KOPT-K1 (cell line): ENCODE measurements at regions not wholly inside any gene's neighbourhood (a gene's known extent, or its start where the extent isn't known, plus 50 kb on each side); places are given as distances from the start of the nearest gene placed in this dataset.
"Not testable (repeated sequence)": the region's sequence is repeated elsewhere in the genome, so short reads cannot be mapped to it uniquely, and the experiment has no call there.

Experiments used
- H3K27ac ChIP-seq: fragments of 200-600 bp; sonication (generic); 2 replicates; pipeline ENCODE4 v1.5.1; 2016; ENCODE audit warnings: antibody characterized with exemption, mild to moderate bottlenecking, low read depth, low read length; ENCODE audit not compliant: poor library complexity, severe bottlenecking
- H3K36me3 ChIP-seq: fragments of 200-600 bp; sonication (generic); 2 replicates; pipeline ENCODE4 v1.5.1; 2017; ENCODE audit warnings: antibody characterized with exemption, mild to moderate bottlenecking, low read length, moderate library complexity; ENCODE audit not compliant: insufficient read depth
- H3K9me3 ChIP-seq: fragments of 200-600 bp; sonication (generic); 2 replicates; pipeline ENCODE4 v1.5.1; 2017; ENCODE audit warnings: antibody characterized with exemption, low read length, mild to moderate bottlenecking; ENCODE audit not compliant: insufficient read depth, poor library complexity, severe bottlenecking

GRCh38 chr12:131221061-131221956 lies 267.6 kb downstream of the ADGRD1 start:
- Histone ChIP-seq H3K9me3 (no peaks in the 10 kb centered on the region), H3K36me3 (no peaks in the 10 kb centered on the region), H3K27ac (no peak overlapping the region)

- Histone ChIP-seq H3K27ac (no peak overlapping the region), H3K9me3 (no peaks in the 10 kb centered on the region), H3K36me3 (no peaks in the 10 kb centered on the region)
Measured at GRCh38 chr12:131221957-131222328, 268.2 kb downstream of the ADGRD1 start.

- H3K36me3 ChIP-seq, result no peaks in the 10 kb centered on the region
- no peak overlapping the region for H3K27ac ChIP-seq
- no peaks in the 10 kb centered on the region for H3K9me3 ChIP-seq
Measured at GRCh38 chr12:131222329-131223139, 268.8 kb downstream of the ADGRD1 start.

GRCh38 chr12:131223171-131223761 lies 269.6 kb downstream of the ADGRD1 start:
- no peaks in the 10 kb centered on the region for H3K9me3 ChIP-seq
- no peak overlapping the region for H3K27ac ChIP-seq
- H3K36me3 ChIP-seq, result no peaks in the 10 kb centered on the region

- Histone ChIP-seq H3K27ac (no peak overlapping the region), H3K36me3 (no peaks in the 10 kb centered on the region), H3K9me3 (no peaks in the 10 kb centered on the region)
Measured at GRCh38 chr12:131223791-131224225, 270.1 kb downstream of the ADGRD1 start.

- not testable (repeated sequence) for H3K9me3 ChIP-seq, H3K27ac ChIP-seq
Measured at GRCh38 chr12:131224226-131225065, 270.7 kb downstream of the ADGRD1 start.

GRCh38 chr12:131225066-131225380 lies 271.3 kb downstream of the ADGRD1 start:
- H3K9me3 ChIP-seq, H3K36me3 ChIP-seq, H3K27ac ChIP-seq: not testable (repeated sequence)

More at GRCh38 chr12:131224226-131225065, 270.7 kb downstream of the ADGRD1 start:
- not testable (repeated sequence) for H3K36me3 ChIP-seq

- Histone ChIP-seq H3K36me3 (no peaks in the 10 kb centered on the region), H3K27ac (no peak overlapping the region), H3K9me3 (no peaks in the 10 kb centered on the region)
Measured at GRCh38 chr12:131226345-131227265, 272.9 kb downstream of the ADGRD1 start.

GRCh38 chr12:131227641-131228040 lies 273.9 kb downstream of the ADGRD1 start:
- H3K27ac ChIP-seq, H3K9me3 ChIP-seq, H3K36me3 ChIP-seq: not testable (repeated sequence)

GRCh38 chr12:131229079-131229425 lies 275.3 kb downstream of the ADGRD1 start:
- H3K36me3 ChIP-seq, H3K27ac ChIP-seq, H3K9me3 ChIP-seq: not testable (repeated sequence)

- peak overlapping the region; percentile 28 for H3K27ac ChIP-seq
- peaks cover 7% of the 10 kb centered on the region for H3K9me3 ChIP-seq
- no peaks in the 10 kb centered on the region for H3K36me3 ChIP-seq
Measured at GRCh38 chr12:131229426-131230339, 276.0 kb downstream of the ADGRD1 start.

GRCh38 chr12:131230340-131231031 lies 276.8 kb downstream of the ADGRD1 start:
- Histone ChIP-seq H3K36me3 (no peaks in the 10 kb centered on the region), H3K9me3 (peaks cover 7% of the 10 kb centered on the region), H3K27ac (no peak overlapping the region)
